ENCODE measurements at regions not wholly inside any gene's neighbourhood (a gene's known extent, or its start where the extent isn't known, plus 50 kb on each side); places are given as distances from the start of the nearest gene placed in this dataset.

DNA sequence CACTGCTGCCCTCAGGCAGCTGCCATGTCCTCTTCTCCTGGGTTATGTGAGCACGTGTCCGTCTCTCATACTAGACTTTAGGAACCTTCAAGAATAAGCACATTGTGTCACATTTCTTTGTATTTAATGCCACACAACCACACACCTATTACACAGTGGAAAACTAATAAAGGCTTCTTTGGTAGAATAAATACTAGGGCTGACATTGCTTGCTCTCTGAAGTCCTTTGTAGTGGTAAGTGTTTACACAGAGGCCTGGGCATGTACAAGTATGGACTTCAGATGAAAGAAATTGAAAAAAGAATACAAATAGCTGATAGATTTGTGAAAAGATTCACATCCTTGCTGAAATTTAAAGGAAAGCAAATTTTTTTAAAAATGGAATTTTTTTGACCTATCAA is 188.1 kb upstream of the CCL2 start:
- Histone ChIP-seq H2AK9ac (replicated peaks; ENCODE audit: low read depth, low read length, poor library complexity) (no peak overlapping the region), H4K20me1 (ENCODE audit: insufficient read depth, low read length) (no peaks in the 10 kb centered on the region), H2BK20ac (ENCODE audit: low read depth, low read length) (no peak overlapping the region), H2BK15ac (ENCODE audit: low read depth, low read length) (no peak overlapping the region), H3K56ac (ENCODE audit: extremely low read depth, insufficient read depth, low read length) (no peak overlapping the region), H4K5ac (ENCODE audit: low read depth, low read length) (no peak overlapping the region), H3K18ac (ENCODE audit: low read depth, low read length) (no peak overlapping the region), H4K91ac (ENCODE audit: insufficient read depth, low read depth, low read length) (no peak overlapping the region), H3K23ac (ENCODE audit: low read depth, low read length) (no peak overlapping the region), H2AK5ac (ENCODE audit: low read depth, low read length) (no peak overlapping the region), H4K8ac (ENCODE audit: low read depth in 2 of 2, low read length in 2 of 2) (no peak overlapping the region), H2BK5ac (ENCODE audit: low read depth, low read length, poor library complexity, severe bottlenecking) (no peak overlapping the region), H3K9me3 (ENCODE audit: control insufficient read depth, insufficient read depth, low read length) (peaks cover 3% of the 10 kb centered on the region; the same call in 1 of the 2 replicates), H3K36me3 (ENCODE audit: control insufficient read depth, insufficient read depth, low read length) (no peaks in the 10 kb centered on the region), H3K4me2 (ENCODE audit: low read depth, low read length) (no peak overlapping the region), H3K27me3 (ENCODE audit: control insufficient read depth, insufficient read depth, low read length) (no peaks in the 10 kb centered on the region), H2BK120ac (ENCODE audit: low read depth, low read length) (no peak overlapping the region), H3K4ac (ENCODE audit: low read depth, low read length) (no peak overlapping the region), H2AFZ (replicated peaks; ENCODE audit: low read length, poor library complexity) (no peak overlapping the region), H3K9ac (ENCODE audit: low read depth, low read length) (no peak overlapping the region), H3K79me1 (ENCODE audit: low read depth in 1 of 2, low read length in 2 of 2) (no peaks in the 10 kb centered on the region), H3K4me3 (ENCODE audit: insufficient read depth, low read depth, low read length) (no peak overlapping the region), H3K27ac (ENCODE audit: insufficient read depth, low read length) (no peak overlapping the region), H3K14ac (replicated peaks; ENCODE audit: low read depth, low read length) (no peak overlapping the region), H3K9me1 (ENCODE audit: insufficient read depth, low read length) (no peaks in the 10 kb centered on the region), H3K4me1 (ENCODE audit: control insufficient read depth, insufficient read depth, low read length) (no peaks in the 10 kb centered on the region)
- DNase-seq (no peak), ATAC-seq (ENCODE audit: low read depth) (no peak)
- TF ChIP-seq MAZ (IDR thresholded peaks at IDR 0.05; ENCODE audit: borderline replicate concordance, low read depth, low read length) (no peak), RAD21 (IDR thresholded peaks at IDR 0.05; ENCODE audit: low read length) (no peak), FOS (IDR thresholded peaks at IDR 0.05; ENCODE audit: low read depth, low read length) (no peak)
- intact Hi-C loops (cut with micrococcal nuclease), result no loop called here
- CTCF ChIA-PET, result no interaction called here
- in situ Hi-C loops (cut with MboI; ENCODE audit: low sequenced_read_pairs), result no loop called here
- POLR2A ChIA-PET (ENCODE audit: unreplicated experiment), result no interaction called here
- no TSS peak for BruUV-seq (replicated peaks)
- dilution Hi-C loops (cut with HindIII; ENCODE audit: low sequenced_read_pairs, unreplicated experiment), result no loop called here
- no CpG with 5 or more reads among the region's 2 CpGs for WGBS, 2 experiments (ENCODE audit: extremely low coverage in 2 of 2, insufficient read length in 1 of 2)

All from IMR-90 (cell line).